Immature natural killer cell (primary cell): ENCODE measurements at regions not wholly inside any gene's neighbourhood (a gene's known extent, or its start where the extent isn't known, plus 50 kb on each side); places are given as distances from the start of the nearest gene placed in this dataset.
"Not testable (repeated sequence)": the region's sequence is repeated elsewhere in the genome, so short reads cannot be mapped to it uniquely, and the experiment has no call there.

Source experiments
- DNase-seq, 3 donors: peaks; one replicate each; pipeline ENCODE4 v3.0.0; 2022; ENCODE audit warnings: mixed read lengths in 1 of 3
- H3K27ac Mint-ChIP-seq, 6 donors: one replicate each; pipeline ENCODE4 v1.8.0; 2020; ENCODE audit warnings: mixed read lengths in 6 of 6, mild to moderate bottlenecking in 5 of 6, inconsistent platforms in 4 of 6, moderate library complexity in 3 of 6
- H3K27me3 Mint-ChIP-seq, 3 donors: one replicate each; pipeline ENCODE4 v1.8.0; 2020 to 2021; ENCODE audit warnings: low read depth in 3 of 3, mild to moderate bottlenecking in 3 of 3, mixed read lengths in 3 of 3, moderate library complexity in 3 of 3, inconsistent platforms in 1 of 3
- H3K36me3 Mint-ChIP-seq, 3 donors: one replicate each; pipeline ENCODE4 v1.8.0; 2020; ENCODE audit warnings: mixed read lengths in 3 of 3, inconsistent platforms in 2 of 3, mild to moderate bottlenecking in 2 of 3
- H3K4me1 Mint-ChIP-seq, 2 donors: one replicate each; pipeline ENCODE4 v1.8.0; 2020; ENCODE audit warnings: inconsistent platforms in 2 of 2, mild to moderate bottlenecking in 2 of 2, mixed read lengths in 2 of 2, moderate library complexity in 1 of 2
- H3K4me3 Mint-ChIP-seq, 5 donors: one replicate each; pipeline ENCODE4 v1.8.0; 2020; ENCODE audit warnings: mild to moderate bottlenecking in 5 of 5, mixed read lengths in 5 of 5, inconsistent platforms in 3 of 5, moderate library complexity in 3 of 5
- H3K9me3 Mint-ChIP-seq, 6 donors: one replicate each; pipeline ENCODE4 v1.8.0; 2020; ENCODE audit warnings: mild to moderate bottlenecking in 6 of 6, mixed read lengths in 6 of 6, inconsistent platforms in 4 of 6, moderate library complexity in 3 of 6

DNA sequence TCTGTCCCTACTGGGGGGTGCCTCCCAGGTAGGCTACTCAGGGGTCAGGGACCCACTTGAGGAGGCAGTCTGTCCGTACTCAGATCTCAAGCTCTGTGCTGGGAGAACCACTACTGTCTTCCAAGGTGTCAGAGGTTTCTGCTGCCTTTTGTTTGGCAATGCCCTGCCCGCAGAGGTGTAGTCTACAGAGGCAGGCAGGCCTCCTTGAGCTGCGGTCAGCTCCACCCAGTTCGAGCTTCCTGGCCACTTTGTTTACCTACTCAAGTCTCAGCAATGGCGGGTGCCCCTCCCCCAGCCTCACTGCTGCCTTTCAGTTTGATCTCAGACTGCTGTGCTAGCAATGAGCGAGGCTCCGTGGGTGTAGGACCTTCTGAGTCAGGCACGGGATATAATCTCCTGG is 263.1 kb upstream of the DAB2 start:
- H3K27me3 Mint-ChIP-seq, H3K36me3 Mint-ChIP-seq, H3K4me1 Mint-ChIP-seq, H3K4me3 Mint-ChIP-seq, H3K9me3 Mint-ChIP-seq, H3K27ac Mint-ChIP-seq, DNase-seq: not testable (repeated sequence)

DNA sequence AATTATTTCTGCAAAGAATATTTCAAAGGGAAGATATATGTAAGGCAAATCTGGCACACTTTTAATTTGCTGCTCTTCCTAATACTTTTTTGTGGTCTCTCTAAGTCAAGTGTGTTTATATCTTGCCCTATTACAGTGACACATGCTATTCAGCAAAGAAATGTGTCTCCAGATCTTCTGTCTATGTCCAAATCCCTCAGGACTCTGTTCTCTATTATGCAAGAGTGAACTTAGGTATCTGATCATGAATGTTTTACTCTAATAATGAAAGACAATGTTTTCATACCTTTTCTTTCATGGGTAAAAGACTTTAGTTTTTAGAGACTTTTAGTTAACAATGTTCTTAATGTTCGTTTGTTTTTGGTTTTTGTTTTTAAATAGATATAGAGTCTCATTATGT is 255.4 kb upstream of the DAB2 start:
- Mint-ChIP-seq H3K9me3 (no peaks in the 10 kb centered on the region), H3K27ac (no peak overlapping the region), H3K27me3 (peaks cover 2 to 6% (median 2%) of the 10 kb centered on the region in 3 donors), H3K4me3 (no peak overlapping the region), H3K4me1 (no peaks in the 10 kb centered on the region), H3K36me3 (no peaks in the 10 kb centered on the region)
- no peak for DNase-seq

GRCh38 chr5:39678534-39678933 is 253.8 kb upstream of the DAB2 start:
- H3K9me3 Mint-ChIP-seq, result no peaks in the 10 kb centered on the region
- H3K4me1 Mint-ChIP-seq, result no peaks in the 10 kb centered on the region
- no peaks in the 10 kb centered on the region for H3K36me3 Mint-ChIP-seq
- DNase-seq, result no peak
- no peak overlapping the region for H3K4me3 Mint-ChIP-seq
- H3K27me3 Mint-ChIP-seq, result peaks cover 2 to 4% (median 2%) of the 10 kb centered on the region in 3 donors
- H3K27ac Mint-ChIP-seq, result no peak overlapping the region

- no peak for DNase-seq
- Mint-ChIP-seq H3K4me1 (no peaks in the 10 kb centered on the region), H3K4me3 (no peak overlapping the region), H3K27ac (no peak overlapping the region), H3K9me3 (no peaks in the 10 kb centered on the region), H3K27me3 (peaks cover 2 to 7% (median 2%) of the 10 kb centered on the region in 3 donors), H3K36me3 (no peaks in the 10 kb centered on the region)
Observed at GRCh38 chr5:39675676-39676075, 250.9 kb upstream of the DAB2 start.

DNA sequence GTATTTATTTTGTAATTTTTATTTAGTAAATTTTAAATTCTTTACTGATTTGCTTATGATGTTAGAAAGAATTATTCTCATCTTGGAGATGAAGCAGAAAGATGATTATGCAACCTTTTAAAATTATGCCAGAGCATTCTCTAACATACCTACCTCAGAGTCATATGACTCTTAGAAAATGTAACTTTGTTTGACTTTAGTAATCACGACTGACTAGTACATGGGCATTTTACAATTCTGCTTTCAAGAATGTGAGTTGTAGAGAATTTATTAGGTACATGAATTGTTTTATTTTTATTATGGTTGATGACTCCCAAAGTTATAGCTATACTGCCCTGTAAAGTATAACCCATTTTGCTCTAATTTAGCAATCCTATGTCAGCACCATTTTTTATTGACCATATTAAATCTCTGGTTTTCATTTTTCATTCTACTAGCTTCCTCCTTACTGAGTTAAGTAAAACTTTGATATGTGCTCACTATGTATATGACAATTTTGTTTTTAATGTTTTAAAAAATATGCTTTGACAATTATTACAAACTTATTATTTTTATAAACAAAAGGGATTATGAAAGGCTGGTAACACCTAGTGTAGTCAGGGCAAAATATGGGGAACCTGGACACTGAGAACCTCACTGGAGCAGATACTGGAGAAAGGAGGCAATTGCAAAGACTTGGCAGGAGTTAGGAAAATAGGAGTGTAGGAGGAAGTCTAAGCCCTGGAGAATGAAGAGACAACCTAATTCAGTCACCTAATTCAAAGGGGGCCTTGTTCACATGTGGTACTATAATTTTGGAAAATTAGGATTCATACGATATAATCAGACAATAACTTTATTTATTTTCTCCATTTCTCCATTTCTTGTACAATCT is 249.7 kb upstream of the DAB2 start:
- H3K4me3 Mint-ChIP-seq, result no peak overlapping the region
- H3K27me3 Mint-ChIP-seq, result peaks cover 0 to 8% (median 2%) of the 10 kb centered on the region in 3 donors
- no peak for DNase-seq
- no peak overlapping the region for H3K27ac Mint-ChIP-seq
- H3K9me3 Mint-ChIP-seq, result no peaks in the 10 kb centered on the region
- H3K4me1 Mint-ChIP-seq, result no peaks in the 10 kb centered on the region
- H3K36me3 Mint-ChIP-seq, result no peaks in the 10 kb centered on the region

DNA sequence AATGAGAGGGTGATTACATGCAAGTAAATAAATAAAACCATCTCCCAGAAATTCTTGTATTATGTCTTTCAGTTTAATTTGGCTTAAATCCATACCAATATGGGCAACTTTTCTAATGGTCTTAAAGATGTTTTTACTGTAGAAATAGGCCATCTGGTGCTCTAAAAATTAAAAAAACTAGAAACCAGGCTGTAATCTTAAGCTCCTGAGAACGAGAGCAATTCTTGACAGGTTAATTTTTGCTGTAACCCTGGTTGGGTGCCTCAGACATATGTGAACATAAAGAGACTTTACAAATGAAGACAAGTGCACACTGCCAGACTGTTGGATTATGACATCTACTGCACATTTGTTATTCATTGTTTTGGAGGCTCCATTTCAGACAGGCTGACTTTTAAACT is 246.8 kb upstream of the DAB2 start:
- Mint-ChIP-seq H3K4me3 (no peak overlapping the region), H3K36me3 (no peaks in the 10 kb centered on the region), H3K9me3 (no peaks in the 10 kb centered on the region), H3K27me3 (peaks cover 0 to 4% (median 1%) of the 10 kb centered on the region in 3 donors), H3K27ac (no peak overlapping the region), H3K4me1 (no peaks in the 10 kb centered on the region)
- DNase-seq, result no peak

GRCh38 chr5:39670955-39671354 is 246.2 kb upstream of the DAB2 start:
- Mint-ChIP-seq H3K4me1 (no peaks in the 10 kb centered on the region), H3K36me3 (no peaks in the 10 kb centered on the region)
- DNase-seq, result no peak

GRCh38 chr5:39670391-39670790 is 245.6 kb upstream of the DAB2 start:
- no peaks in the 10 kb centered on the region for H3K9me3 Mint-ChIP-seq
- H3K27me3 Mint-ChIP-seq, result peaks cover 0 to 4% (median 1%) of the 10 kb centered on the region in 3 donors
- no peak overlapping the region for H3K27ac Mint-ChIP-seq
- DNase-seq, result no peak
- H3K4me1 Mint-ChIP-seq, result no peaks in the 10 kb centered on the region
- no peak overlapping the region for H3K4me3 Mint-ChIP-seq
- no peaks in the 10 kb centered on the region for H3K36me3 Mint-ChIP-seq

More at GRCh38 chr5:39670955-39671354, 246.2 kb upstream of the DAB2 start:
- H3K27ac Mint-ChIP-seq, result no peak overlapping the region
- H3K27me3 Mint-ChIP-seq, result peaks cover 0 to 4% (median 1%) of the 10 kb centered on the region in 3 donors
- no peaks in the 10 kb centered on the region for H3K9me3 Mint-ChIP-seq
- H3K4me3 Mint-ChIP-seq, result no peak overlapping the region

- Mint-ChIP-seq H3K4me3 (no peak overlapping the region), H3K36me3 (no peaks in the 10 kb centered on the region), H3K4me1 (no peaks in the 10 kb centered on the region), H3K27ac (no peak overlapping the region), H3K9me3 (no peaks in the 10 kb centered on the region), H3K27me3 (peaks cover 0 to 4% (median 1%) of the 10 kb centered on the region in 3 donors)
- no peak for DNase-seq
Observed at GRCh38 chr5:39668980-39669379, 244.2 kb upstream of the DAB2 start.

DNA sequence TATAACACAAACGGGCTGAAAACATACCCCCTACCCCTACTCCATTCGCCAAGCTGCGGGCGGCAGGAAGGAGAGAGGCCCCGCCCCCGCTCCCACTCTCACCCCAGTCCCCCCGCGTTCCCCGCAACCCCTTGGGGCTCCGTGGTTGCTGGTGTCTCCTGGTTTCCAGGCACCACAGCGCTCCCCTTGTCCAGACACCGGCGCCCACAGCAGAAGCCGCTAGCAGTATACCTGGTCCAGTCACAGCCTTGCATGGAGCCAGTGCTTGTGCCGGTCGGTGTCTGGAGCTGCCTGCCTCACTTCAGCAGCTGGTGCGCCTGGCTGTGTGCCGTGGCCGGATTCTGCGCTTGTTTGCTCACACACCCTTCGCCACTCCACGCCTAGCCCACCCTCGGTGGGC is 240.5 kb upstream of the DAB2 start:
- no peaks in the 10 kb centered on the region for H3K36me3 Mint-ChIP-seq
- H3K9me3 Mint-ChIP-seq, result no peaks in the 10 kb centered on the region
- no peak for DNase-seq
- no peak overlapping the region for H3K27ac Mint-ChIP-seq
- no peak overlapping the region for H3K4me3 Mint-ChIP-seq
- H3K4me1 Mint-ChIP-seq, result no peaks in the 10 kb centered on the region
- peaks cover 1 to 3% (median 2%) of the 10 kb centered on the region in 3 donors for H3K27me3 Mint-ChIP-seq

- H3K27me3 Mint-ChIP-seq, result peaks cover 1 to 3% (median 2%) of the 10 kb centered on the region in 3 donors
- no peaks in the 10 kb centered on the region for H3K36me3 Mint-ChIP-seq
- peaks cover 0 to 2% (median 0%) of the 10 kb centered on the region in 6 donors for H3K9me3 Mint-ChIP-seq
- no peak for DNase-seq
- no peak overlapping the region for H3K27ac Mint-ChIP-seq
- H3K4me3 Mint-ChIP-seq, result no peak overlapping the region
- H3K4me1 Mint-ChIP-seq, result peaks cover 7 to 9% of the 10 kb centered on the region in 2 donors
Observed at GRCh38 chr5:39662945-39663344, 238.2 kb upstream of the DAB2 start.

DNA sequence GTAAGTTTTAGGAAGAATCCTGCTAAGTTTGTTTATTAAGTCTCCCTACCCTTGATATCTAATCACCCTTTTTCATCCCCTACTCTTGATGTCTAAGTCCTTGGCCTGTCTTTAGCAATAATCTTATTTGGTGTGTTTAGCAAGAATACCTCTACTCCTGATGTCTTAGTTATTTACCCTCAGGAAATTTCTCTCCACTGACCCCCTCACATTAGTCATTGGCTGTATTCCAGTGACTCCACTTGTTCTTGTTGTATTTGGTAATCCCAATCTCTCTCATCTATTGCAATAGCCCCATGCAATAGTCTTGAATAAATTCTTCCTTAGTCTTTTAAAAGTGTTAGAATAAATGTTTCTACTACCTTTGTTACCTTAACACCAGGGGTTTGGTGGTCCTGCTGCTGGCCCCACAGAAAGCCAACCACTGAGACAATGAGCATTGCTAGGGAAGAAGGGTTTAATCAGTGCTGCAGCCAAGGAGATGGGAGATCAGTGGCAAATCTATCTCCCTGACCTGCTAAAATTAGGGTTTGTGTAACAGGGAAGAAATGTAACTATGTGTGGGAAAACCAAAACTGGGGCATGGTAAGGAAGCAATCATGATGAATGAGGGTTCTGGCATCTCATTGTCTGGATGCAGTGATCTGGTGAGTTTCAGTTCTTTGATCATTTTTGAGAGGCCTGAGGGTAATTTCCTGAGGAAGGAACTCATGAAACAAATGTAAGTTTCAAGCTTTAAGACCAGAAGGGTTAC is 236.4 kb upstream of the DAB2 start:
- peaks cover 1 to 8% (median 2%) of the 10 kb centered on the region in 3 donors for H3K27me3 Mint-ChIP-seq
- H3K4me3 Mint-ChIP-seq, result no peak overlapping the region
- H3K4me1 Mint-ChIP-seq, result peaks cover 8 to 12% of the 10 kb centered on the region in 2 donors
- peaks cover 0 to 3% (median 0%) of the 10 kb centered on the region in 6 donors for H3K9me3 Mint-ChIP-seq
- H3K36me3 Mint-ChIP-seq, result no peaks in the 10 kb centered on the region
- DNase-seq, result no peak
- no peak overlapping the region for H3K27ac Mint-ChIP-seq

DNA sequence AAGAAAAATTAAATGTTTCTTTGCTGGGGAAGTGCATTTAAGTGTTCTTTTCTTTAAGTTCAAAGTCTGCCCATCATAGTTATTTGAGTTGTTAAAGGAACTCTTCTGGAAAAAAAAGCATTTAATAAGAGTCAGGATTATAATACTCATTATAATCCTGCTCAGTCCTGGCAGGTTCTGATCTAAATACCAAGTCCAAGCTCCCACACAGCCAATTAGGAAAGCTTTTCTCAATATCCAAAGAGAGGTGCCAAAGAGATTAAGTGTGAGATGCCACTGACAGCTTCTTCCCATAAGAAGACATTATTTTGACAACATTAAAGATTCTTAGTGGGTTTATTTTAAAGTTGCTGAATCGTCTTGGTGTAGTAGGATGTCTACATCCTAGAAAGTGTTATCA is 235.2 kb upstream of the DAB2 start:
- H3K36me3 Mint-ChIP-seq, result no peaks in the 10 kb centered on the region
- H3K27me3 Mint-ChIP-seq, result peaks cover 2 to 8% (median 3%) of the 10 kb centered on the region in 3 donors
- DNase-seq, result no peak
- no peak overlapping the region for H3K4me3 Mint-ChIP-seq
- no peak overlapping the region for H3K27ac Mint-ChIP-seq
- peaks cover 0 to 3% (median 0%) of the 10 kb centered on the region in 6 donors for H3K9me3 Mint-ChIP-seq
- peaks cover 8 to 12% of the 10 kb centered on the region in 2 donors for H3K4me1 Mint-ChIP-seq

GRCh38 chr5:39658866-39659265 is 234.1 kb upstream of the DAB2 start:
- Mint-ChIP-seq H3K4me1 (peaks cover 8 to 12% of the 10 kb centered on the region in 2 donors), H3K4me3 (no peak overlapping the region), H3K27me3 (peaks cover 2 to 10% (median 4%) of the 10 kb centered on the region in 3 donors), H3K36me3 (no peaks in the 10 kb centered on the region), H3K27ac (no peak overlapping the region), H3K9me3 (peaks cover 0 to 3% (median 0%) of the 10 kb centered on the region in 6 donors)
- no peak for DNase-seq
